SJSA1 (cell line): ENCODE measurements at regions not wholly inside any gene's neighbourhood (a gene's known extent, or its start where the extent isn't known, plus 50 kb on each side); places are given as distances from the start of the nearest gene placed in this dataset.

Source experiments
- DNase-seq, 2 experiments: peaks; one replicate each; pipeline ENCODE4 v3.0.0-alpha.2; 2015 to 2020; ENCODE audit warnings: low spot score in 2 of 2, low read depth in 1 of 2
- H3K27ac ChIP-seq: fragments of 250-450 bp; sonication (Bioruptor Pico); 2 replicates; pipeline ENCODE4 v1.5.1; 2020; ENCODE audit warnings: mild to moderate bottlenecking, moderate library complexity
- H3K27me3 ChIP-seq: fragments of 250-450 bp; sonication (Bioruptor Pico); replicated peaks from 2 replicates; pipeline ENCODE4 v1.5.1; 2020; ENCODE audit warnings: mild to moderate bottlenecking, moderate library complexity
- H3K36me3 ChIP-seq: fragments of 250-450 bp; sonication (Bioruptor Pico); 2 replicates; pipeline ENCODE4 v1.5.1; 2020; ENCODE audit warnings: mild to moderate bottlenecking
- H3K4me1 ChIP-seq: fragments of 250-450 bp; sonication (Bioruptor Pico); replicated peaks from 2 replicates; pipeline ENCODE4 v1.6.1; 2021; ENCODE audit warnings: mild to moderate bottlenecking
- H3K4me3 ChIP-seq: fragments of 250-450 bp; sonication (Bioruptor Pico); 2 replicates; pipeline ENCODE4 v1.5.1; 2020; ENCODE audit warnings: mild to moderate bottlenecking
- H3K9me3 ChIP-seq: fragments of 250-450 bp; sonication (Bioruptor Pico); replicated peaks from 2 replicates; pipeline ENCODE4 v1.5.1; 2020; ENCODE audit warnings: mild to moderate bottlenecking

DNA sequence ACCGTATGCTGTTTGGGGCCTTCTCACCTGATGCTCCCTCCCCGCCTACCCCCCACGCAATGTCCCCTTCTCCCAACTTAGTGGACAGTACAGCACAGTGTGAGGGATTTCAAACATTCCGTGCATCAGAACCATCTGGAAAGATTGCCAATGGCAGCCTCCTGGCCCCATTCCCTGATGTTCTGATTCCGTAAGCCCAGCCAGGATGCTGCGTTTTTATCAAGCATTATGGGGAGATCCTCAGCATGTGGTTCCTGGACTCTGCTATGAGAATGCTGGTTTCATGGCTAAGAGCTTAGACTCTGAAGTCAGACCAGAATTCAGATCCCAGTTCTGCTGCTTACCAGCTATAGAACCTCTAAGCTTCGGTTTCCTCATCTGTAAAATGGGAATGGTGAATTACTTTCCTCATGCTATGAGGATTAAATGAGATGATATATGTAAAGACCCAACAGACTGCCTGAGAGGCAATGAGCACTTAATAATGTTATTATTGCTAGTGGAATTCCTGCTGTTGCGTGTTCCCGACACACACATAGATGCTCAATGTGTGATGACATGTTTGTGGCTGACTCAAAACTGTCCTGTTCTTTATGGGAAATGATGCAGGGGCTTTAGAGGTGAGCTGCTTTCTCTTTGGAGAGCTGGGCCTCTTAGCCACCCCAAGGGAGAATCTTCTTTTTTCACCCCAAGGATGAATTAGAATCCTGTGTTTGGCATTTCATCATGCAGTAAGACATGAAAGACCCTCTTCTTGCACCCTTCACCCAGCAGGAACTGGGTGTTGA lies 60.8 kb upstream of the SMNDC1 start:
- Histone ChIP-seq H3K9me3 (no peaks in the 10 kb centered on the region), H3K4me3 (no peak overlapping the region), H3K27me3 (no peaks in the 10 kb centered on the region), H3K27ac (no peak overlapping the region), H3K36me3 (no peaks in the 10 kb centered on the region), H3K4me1 (peaks cover 9% of the 10 kb centered on the region)
- no peak for DNase-seq

DNA sequence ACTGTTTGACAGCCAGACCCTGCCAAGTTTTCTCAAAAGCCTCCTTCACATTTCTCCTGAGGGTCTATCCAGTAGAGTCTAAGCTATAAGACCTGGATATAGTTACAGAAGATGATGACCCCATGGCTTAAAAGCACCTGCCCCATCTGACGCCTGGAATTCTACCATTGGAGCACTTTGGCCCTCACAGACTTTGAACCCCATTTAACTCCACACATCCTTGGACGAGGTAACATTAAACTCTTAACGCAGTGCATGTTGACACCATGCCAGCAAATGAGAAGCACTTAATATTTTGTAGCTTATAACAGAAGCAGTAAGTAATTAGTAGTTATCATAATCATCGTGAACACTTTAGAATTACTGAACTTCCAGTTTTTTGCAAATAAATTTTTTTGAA lies 61.9 kb upstream of the SMNDC1 start:
- Histone ChIP-seq H3K9me3 (no peaks in the 10 kb centered on the region), H3K4me1 (no peaks in the 10 kb centered on the region), H3K27ac (no peak overlapping the region), H3K36me3 (no peaks in the 10 kb centered on the region), H3K27me3 (no peaks in the 10 kb centered on the region), H3K4me3 (no peak overlapping the region)
- no peak for DNase-seq

- Histone ChIP-seq H3K4me3 (no peak overlapping the region), H3K36me3 (no peaks in the 10 kb centered on the region), H3K9me3 (no peaks in the 10 kb centered on the region), H3K4me1 (peaks cover 9% of the 10 kb centered on the region), H3K27me3 (no peaks in the 10 kb centered on the region), H3K27ac (no peak overlapping the region)
- DNase-seq = no peak
Observed at GRCh38 chr10:110368002-110368401, 63.3 kb upstream of the SMNDC1 start.

DNA sequence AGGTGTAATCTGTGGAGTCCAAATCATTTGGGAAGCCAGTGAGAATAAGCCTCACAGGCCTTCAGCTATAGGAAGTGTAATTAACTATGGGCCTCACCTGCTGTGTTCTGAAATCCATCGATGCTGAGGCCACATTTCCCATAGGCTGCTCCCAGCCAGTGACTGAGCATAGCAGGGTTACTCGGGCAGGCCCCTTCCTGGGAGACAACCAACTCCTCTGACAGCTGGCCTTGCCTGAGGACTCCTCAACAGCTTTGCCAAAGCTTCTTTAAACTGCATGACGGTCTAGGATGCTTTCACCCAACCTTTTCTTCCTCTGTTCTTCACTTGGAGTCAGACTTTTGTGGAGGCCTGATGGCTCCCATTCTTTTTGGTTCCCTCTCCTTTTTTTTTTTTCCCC lies 63.8 kb upstream of the SMNDC1 start:
- Histone ChIP-seq H3K27ac (no peak overlapping the region), H3K4me3 (no peak overlapping the region), H3K4me1 (peaks cover 15% of the 10 kb centered on the region), H3K27me3 (no peaks in the 10 kb centered on the region), H3K9me3 (no peaks in the 10 kb centered on the region), H3K36me3 (no peaks in the 10 kb centered on the region)
- no peak for DNase-seq

- H3K4me3 ChIP-seq = no peak overlapping the region
- no peaks in the 10 kb centered on the region for H3K9me3 ChIP-seq
- H3K27me3 ChIP-seq = no peaks in the 10 kb centered on the region
- DNase-seq = no peak
- H3K27ac ChIP-seq = no peak overlapping the region
- H3K36me3 ChIP-seq = no peaks in the 10 kb centered on the region
- peaks cover 16% of the 10 kb centered on the region for H3K4me1 ChIP-seq
Observed at GRCh38 chr10:110370006-110370405, 65.3 kb upstream of the SMNDC1 start.

DNA sequence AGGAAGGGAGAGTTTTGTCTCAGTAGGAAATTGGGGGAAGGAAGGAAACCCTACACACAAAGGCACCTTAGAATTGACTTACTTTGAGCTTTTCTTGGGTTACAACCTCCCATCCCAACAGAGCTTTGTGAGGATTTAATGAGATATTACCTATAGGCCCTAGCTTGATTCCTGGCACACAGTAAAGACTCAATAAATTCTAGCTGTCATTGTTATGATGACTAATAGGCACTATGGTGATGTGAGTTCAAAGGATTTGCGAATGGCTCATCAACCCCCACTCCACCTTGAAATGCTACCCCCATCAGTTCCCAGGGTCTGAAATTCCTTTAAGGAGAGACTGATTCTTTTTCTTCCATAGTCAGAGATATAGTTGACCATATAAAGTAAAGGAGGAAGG lies 67.9 kb upstream of the SMNDC1 start:
- Histone ChIP-seq H3K36me3 (no peaks in the 10 kb centered on the region), H3K4me1 (peaks cover 27% of the 10 kb centered on the region), H3K9me3 (no peaks in the 10 kb centered on the region), H3K27me3 (no peaks in the 10 kb centered on the region), H3K27ac (no peak overlapping the region), H3K4me3 (no peak overlapping the region)
- no peak for DNase-seq

GRCh38 chr10:110373059-110373458 lies 68.3 kb upstream of the SMNDC1 start:
- no peaks in the 10 kb centered on the region for H3K36me3 ChIP-seq
- no peaks in the 10 kb centered on the region for H3K9me3 ChIP-seq
- H3K27ac ChIP-seq = no peak overlapping the region
- H3K4me3 ChIP-seq = no peak overlapping the region
- no peaks in the 10 kb centered on the region for H3K27me3 ChIP-seq
- H3K4me1 ChIP-seq = peaks cover 27% of the 10 kb centered on the region
- DNase-seq = no peak

GRCh38 chr10:110373857-110374654 lies 69.3 kb upstream of the SMNDC1 start:
- Histone ChIP-seq H3K36me3 (no peaks in the 10 kb centered on the region), H3K4me1 (peaks cover 27% of the 10 kb centered on the region), H3K27ac (no peak overlapping the region), H3K27me3 (no peaks in the 10 kb centered on the region), H3K4me3 (no peak overlapping the region), H3K9me3 (no peaks in the 10 kb centered on the region)
- DNase-seq = no peak

- Histone ChIP-seq H3K27me3 (no peaks in the 10 kb centered on the region), H3K4me3 (no peak overlapping the region), H3K4me1 (peaks cover 27% of the 10 kb centered on the region), H3K36me3 (no peaks in the 10 kb centered on the region), H3K9me3 (no peaks in the 10 kb centered on the region), H3K27ac (no peak overlapping the region)
- DNase-seq = no peak
Observed at GRCh38 chr10:110375121-110375520, 70.4 kb upstream of the SMNDC1 start.

GRCh38 chr10:110376021-110376766 lies 71.5 kb upstream of the SMNDC1 start:
- H3K27ac ChIP-seq = no peak overlapping the region
- no peak for DNase-seq

GRCh38 chr10:110376767-110377160 lies 72.0 kb upstream of the SMNDC1 start:
- peaks cover 27% of the 10 kb centered on the region for H3K4me1 ChIP-seq
- no peak for DNase-seq
- H3K27me3 ChIP-seq = no peaks in the 10 kb centered on the region
- no peak overlapping the region for H3K4me3 ChIP-seq
- H3K36me3 ChIP-seq = no peaks in the 10 kb centered on the region
- H3K9me3 ChIP-seq = no peaks in the 10 kb centered on the region
- no peak overlapping the region for H3K27ac ChIP-seq

More at GRCh38 chr10:110376021-110376766, 71.5 kb upstream of the SMNDC1 start:
- H3K4me3 ChIP-seq = no peak overlapping the region
- H3K27me3 ChIP-seq = no peaks in the 10 kb centered on the region
- H3K9me3 ChIP-seq = no peaks in the 10 kb centered on the region
- peaks cover 27% of the 10 kb centered on the region for H3K4me1 ChIP-seq
- no peaks in the 10 kb centered on the region for H3K36me3 ChIP-seq

- Histone ChIP-seq H3K27me3 (no peaks in the 10 kb centered on the region), H3K27ac (no peak overlapping the region), H3K4me1 (peaks cover 25% of the 10 kb centered on the region), H3K9me3 (no peaks in the 10 kb centered on the region), H3K4me3 (no peak overlapping the region), H3K36me3 (no peaks in the 10 kb centered on the region)
- no peak for DNase-seq
Observed at GRCh38 chr10:110378006-110378405, 73.3 kb upstream of the SMNDC1 start.

GRCh38 chr10:110378533-110379108 lies 73.9 kb upstream of the SMNDC1 start:
- peaks cover 22% of the 10 kb centered on the region for H3K4me1 ChIP-seq
- H3K27me3 ChIP-seq = no peaks in the 10 kb centered on the region
- no peaks in the 10 kb centered on the region for H3K9me3 ChIP-seq
- no peak for DNase-seq
- H3K36me3 ChIP-seq = no peaks in the 10 kb centered on the region
- H3K27ac ChIP-seq = no peak overlapping the region
- H3K4me3 ChIP-seq = no peak overlapping the region
